Lower lobe of right lung (tissue), 2 donors: ENCODE measurements at regions not wholly inside any gene's neighbourhood (a gene's known extent, or its start where the extent isn't known, plus 50 kb on each side); places are given as distances from the start of the nearest gene placed in this dataset.

ENCODE experiments used
- ATAC-seq, 2 donors: fragments of 200-7000 bp; cut with Tn5 transposase; one replicate each; pipeline ENCODE4 v1.9.1; 2020 to 2022; ENCODE audit warnings: mild to moderate bottlenecking in 2 of 2, moderate library complexity in 2 of 2
- DNase-seq: peaks from one replicate; pipeline ENCODE4 v3.0.0-alpha.2; 2020
- H3K27ac ChIP-seq: fragments of 200-600 bp; one replicate; pipeline ENCODE4 v1.8.0; 2022
- H3K27me3 ChIP-seq: fragments of 200-600 bp; one replicate; pipeline ENCODE4 v1.8.0; 2022; ENCODE audit warnings: low read depth
- H3K36me3 ChIP-seq: fragments of 200-600 bp; one replicate; pipeline ENCODE4 v1.8.0; 2022; ENCODE audit warnings: mild to moderate bottlenecking
- H3K4me1 ChIP-seq: fragments of 200-600 bp; one replicate; pipeline ENCODE4 v1.8.0; 2022
- H3K4me3 ChIP-seq: fragments of 200-600 bp; one replicate; pipeline ENCODE4 v1.8.0; 2022; ENCODE audit warnings: mild to moderate bottlenecking
- H3K9me3 ChIP-seq: fragments of 200-600 bp; one replicate; pipeline ENCODE4 v1.8.0; 2022
- CTCF ChIP-seq: fragments of 200-600 bp; IDR thresholded peaks from one replicate; pipeline ENCODE4 v1.8.0; 2022; ENCODE audit warnings: antibody characterized with exemption, mild to moderate bottlenecking
- intact Hi-C: fragments of 100-400 bp; cut with DNase I; formaldehyde crosslinking; loops from one replicate; pipeline ENCODE4 v1.11.0; 2022
- donor health status: DM: no; HTN: yes; CAD: no; lungs with severe emphysema.

- ATAC-seq, result no peak
- H3K4me3 ChIP-seq, result no peak overlapping the region
- no peak for TF ChIP-seq CTCF
- no peak for DNase-seq
- H3K9me3 ChIP-seq, result no peaks in the 10 kb centered on the region
- H3K36me3 ChIP-seq, result no peaks in the 10 kb centered on the region
- intact Hi-C loops, result no loop called here
- no peaks in the 10 kb centered on the region for H3K4me1 ChIP-seq
- no peak overlapping the region for H3K27ac ChIP-seq
- H3K27me3 ChIP-seq, result no peaks in the 10 kb centered on the region
These were observed 310.0 kb upstream of the AADAT start for GRCh38 chr4:170399581-170400293.

- TF ChIP-seq CTCF, result no peak
- Histone ChIP-seq H3K36me3 (no peaks in the 10 kb centered on the region), H3K4me3 (no peak overlapping the region), H3K27me3 (no peaks in the 10 kb centered on the region), H3K27ac (no peak overlapping the region), H3K4me1 (no peaks in the 10 kb centered on the region), H3K9me3 (no peaks in the 10 kb centered on the region)
- intact Hi-C loops, result no loop called here
- DNase-seq (no peak), ATAC-seq (no peak)
These were observed 308.5 kb upstream of the AADAT start for GRCh38 chr4:170398218-170398617.

- H3K27me3 ChIP-seq, result no peaks in the 10 kb centered on the region
- intact Hi-C loops, result no loop called here
- H3K4me3 ChIP-seq, result no peak overlapping the region
- no peaks in the 10 kb centered on the region for H3K4me1 ChIP-seq
- no peak for DNase-seq
- no peaks in the 10 kb centered on the region for H3K9me3 ChIP-seq
- TF ChIP-seq CTCF, result no peak
- ATAC-seq, result no peak
- H3K36me3 ChIP-seq, result no peaks in the 10 kb centered on the region
- H3K27ac ChIP-seq, result no peak overlapping the region
These were observed 306.0 kb upstream of the AADAT start for GRCh38 chr4:170395773-170396172.

- TF ChIP-seq CTCF, result no peak
- Histone ChIP-seq H3K36me3 (no peaks in the 10 kb centered on the region), H3K27ac (no peak overlapping the region), H3K4me1 (no peaks in the 10 kb centered on the region), H3K4me3 (no peak overlapping the region), H3K9me3 (no peaks in the 10 kb centered on the region), H3K27me3 (no peaks in the 10 kb centered on the region)
- DNase-seq (no peak), ATAC-seq (no peak)
- intact Hi-C loops, result no loop called here
These were observed 301.4 kb upstream of the AADAT start for GRCh38 chr4:170391066-170391740.

GRCh38 chr4:170389411-170389810, 299.7 kb upstream of the AADAT start:
- Histone ChIP-seq H3K36me3 (no peaks in the 10 kb centered on the region), H3K4me3 (no peak overlapping the region), H3K27ac (no peak overlapping the region), H3K27me3 (no peaks in the 10 kb centered on the region), H3K9me3 (peaks cover 3% of the 10 kb centered on the region), H3K4me1 (no peaks in the 10 kb centered on the region)
- intact Hi-C loops, result no loop called here
- TF ChIP-seq CTCF, result no peak
- DNase-seq (no peak), ATAC-seq (no peak)
